Naive thymus-derived CD8-positive, alpha-beta T cell (primary cell): ENCODE measurements at regions not wholly inside any gene's neighbourhood (a gene's known extent, or its start where the extent isn't known, plus 50 kb on each side); places are given as distances from the start of the nearest gene placed in this dataset.
"Not testable (repeated sequence)": the region's sequence is repeated elsewhere in the genome, so short reads cannot be mapped to it uniquely, and the experiment has no call there.

Experiments used
- ATAC-seq, 2 donors: fragments of 150-1000 bp; cut with Tn5 transposase in 1 of 2; sonication (Bioruptor Pico), chemical (Tn5 transposase) in 1 of 2; 1 replicate in 1 of 2; 2 replicates in 1 of 2; pipeline ENCODE4 v1.10.0; 2021; ENCODE audit warnings: mild to moderate bottlenecking in 2 of 2, moderate library complexity in 2 of 2
- POLR2A ChIA-PET: fragments of 350-600 bp; sonication (Branson Sonifier 250); formaldehyde crosslinking; loops from one replicate; lab custom pipeline; 2021; ENCODE audit warnings: antibody characterized with exemption; lab: Charles Lee
- DNase-seq, 10 donors: peaks; one replicate each; pipeline versions ENCODE4 v3.0.0 to v3.0.0-alpha.2; 2020 to 2022
- H3K27ac Mint-ChIP-seq, 10 donors: one replicate each; pipeline ENCODE4 v1.8.0; 2020 to 2022; ENCODE audit warnings: mild to moderate bottlenecking in 10 of 10, mixed read lengths in 10 of 10, moderate library complexity in 4 of 10, inconsistent platforms in 1 of 10
- H3K27me3 Mint-ChIP-seq, 5 donors: one replicate each; pipeline ENCODE4 v1.8.0; 2021 to 2022; ENCODE audit warnings: mixed read lengths in 5 of 5
- H3K36me3 Mint-ChIP-seq, 3 donors: one replicate each; pipeline ENCODE4 v1.8.0; 2020 to 2022; ENCODE audit warnings: mixed read lengths in 3 of 3, mild to moderate bottlenecking in 2 of 3, inconsistent platforms in 1 of 3
- H3K4me1 Mint-ChIP-seq, 4 donors: one replicate each; pipeline ENCODE4 v1.8.0; 2021 to 2022; ENCODE audit warnings: mixed read lengths in 4 of 4
- H3K4me3 Mint-ChIP-seq, 10 donors: one replicate each; pipeline ENCODE4 v1.8.0; 2020 to 2022; ENCODE audit warnings: mild to moderate bottlenecking in 10 of 10, mixed read lengths in 10 of 10, moderate library complexity in 6 of 10, inconsistent platforms in 1 of 10
- H3K9me3 Mint-ChIP-seq, 9 donors: one replicate each; pipeline ENCODE4 v1.8.0; 2020 to 2022; ENCODE audit warnings: mixed read lengths in 9 of 9, mild to moderate bottlenecking in 3 of 9, inconsistent platforms in 1 of 9, moderate library complexity in 1 of 9

GRCh38 chr16:65318590-65319257 lies 196.9 kb upstream of the CDH11 start:
- Mint-ChIP-seq H3K4me1 (no peaks in the 10 kb centered on the region), H3K27me3 (peaks cover 0 to 3% (median 0%) of the 10 kb centered on the region in 5 donors), H3K36me3 (no peaks in the 10 kb centered on the region), H3K27ac (no peak overlapping the region), H3K4me3 (no peak overlapping the region), H3K9me3 (peaks cover 0 to 8% (median 6%) of the 10 kb centered on the region in 9 donors)
- POLR2A ChIA-PET = no interaction called here
- DNase-seq = no peak
- ATAC-seq = no peak

GRCh38 chr16:65318138-65318537 lies 196.3 kb upstream of the CDH11 start:
- Mint-ChIP-seq H3K36me3 (no peaks in the 10 kb centered on the region), H3K27ac (no peak overlapping the region), H3K9me3 (peaks cover 0 to 9% (median 6%) of the 10 kb centered on the region in 9 donors), H3K4me3 (no peak overlapping the region), H3K27me3 (peaks cover 0 to 3% (median 0%) of the 10 kb centered on the region in 5 donors), H3K4me1 (no peaks in the 10 kb centered on the region)
- DNase-seq (no peak), ATAC-seq (no peak)
- POLR2A ChIA-PET = no interaction called here

- POLR2A ChIA-PET = interaction anchor here (0.7 kb wide), 1 partner anchor 51 kb away, joined by 3 read pairs; no protein-coding TSS in a partner anchor
- H3K4me1 Mint-ChIP-seq = no peaks in the 10 kb centered on the region
- H3K9me3 Mint-ChIP-seq = peaks cover 0 to 12% (median 8%) of the 10 kb centered on the region in 9 donors
- H3K36me3 Mint-ChIP-seq = no peaks in the 10 kb centered on the region
- no peak for DNase-seq
- no peak for ATAC-seq
- H3K27me3 Mint-ChIP-seq = peaks cover 0 to 3% (median 0%) of the 10 kb centered on the region in 5 donors
- no peak overlapping the region for H3K4me3 Mint-ChIP-seq
- H3K27ac Mint-ChIP-seq = no peak overlapping the region
Measured at GRCh38 chr16:65316808-65317207, 194.9 kb upstream of the CDH11 start.

- peaks cover 0 to 3% (median 0%) of the 10 kb centered on the region in 5 donors for H3K27me3 Mint-ChIP-seq
- no peaks in the 10 kb centered on the region for H3K4me1 Mint-ChIP-seq
- H3K36me3 Mint-ChIP-seq = no peaks in the 10 kb centered on the region
- peaks cover 0 to 12% (median 7%) of the 10 kb centered on the region in 9 donors for H3K9me3 Mint-ChIP-seq
- POLR2A ChIA-PET = no interaction called here
- no peak overlapping the region for H3K27ac Mint-ChIP-seq
- no peak overlapping the region for H3K4me3 Mint-ChIP-seq
- DNase-seq (no peak), ATAC-seq (no peak)
Measured at GRCh38 chr16:65315081-65315780, 193.4 kb upstream of the CDH11 start.

GRCh38 chr16:65314627-65315008 lies 192.8 kb upstream of the CDH11 start:
- DNase-seq (no peak), ATAC-seq (no peak)
- POLR2A ChIA-PET = no interaction called here
- Mint-ChIP-seq H3K4me3 (no peak overlapping the region), H3K4me1 (no peaks in the 10 kb centered on the region), H3K27ac (no peak overlapping the region), H3K27me3 (peaks cover 0 to 3% (median 0%) of the 10 kb centered on the region in 5 donors), H3K9me3 (peaks cover 0 to 12% (median 8%) of the 10 kb centered on the region in 9 donors), H3K36me3 (no peaks in the 10 kb centered on the region)

GRCh38 chr16:65313936-65314626 lies 192.2 kb upstream of the CDH11 start:
- H3K27ac Mint-ChIP-seq = no peak overlapping the region
- H3K27me3 Mint-ChIP-seq = peaks cover 0 to 3% (median 0%) of the 10 kb centered on the region in 5 donors
- POLR2A ChIA-PET = no interaction called here
- H3K36me3 Mint-ChIP-seq = no peaks in the 10 kb centered on the region
- H3K4me3 Mint-ChIP-seq = no peak overlapping the region
- no peak for ATAC-seq
- DNase-seq = no peak
- H3K4me1 Mint-ChIP-seq = no peaks in the 10 kb centered on the region
- peaks cover 0 to 17% (median 8%) of the 10 kb centered on the region in 9 donors for H3K9me3 Mint-ChIP-seq

- no peak for DNase-seq
- Mint-ChIP-seq H3K4me1 (no peaks in the 10 kb centered on the region), H3K27me3 (no peaks in the 10 kb centered on the region), H3K4me3 (no peak overlapping the region), H3K9me3 (peaks cover 0 to 17% (median 8%) of the 10 kb centered on the region in 9 donors), H3K27ac (no peak overlapping the region), H3K36me3 (no peaks in the 10 kb centered on the region)
- ATAC-seq = no peak
- POLR2A ChIA-PET = no interaction called here
Measured at GRCh38 chr16:65312795-65313194, 190.9 kb upstream of the CDH11 start.

- ATAC-seq (no peak), DNase-seq (no peak)
- POLR2A ChIA-PET = no interaction called here
- no peak overlapping the region for H3K27ac Mint-ChIP-seq
- no peak overlapping the region for H3K4me3 Mint-ChIP-seq
- no peaks in the 10 kb centered on the region for H3K27me3 Mint-ChIP-seq
- peaks cover 0 to 17% (median 8%) of the 10 kb centered on the region in 9 donors for H3K9me3 Mint-ChIP-seq
- no peaks in the 10 kb centered on the region for H3K36me3 Mint-ChIP-seq
- no peaks in the 10 kb centered on the region for H3K4me1 Mint-ChIP-seq
Measured at GRCh38 chr16:65312071-65312470, 190.2 kb upstream of the CDH11 start.

- H3K4me3 Mint-ChIP-seq, DNase-seq: not testable (repeated sequence)
Measured at GRCh38 chr16:65310491-65310890, 188.6 kb upstream of the CDH11 start.

GRCh38 chr16:65309354-65309753 lies 187.5 kb upstream of the CDH11 start:
- no peak overlapping the region for H3K27ac Mint-ChIP-seq
- POLR2A ChIA-PET = no interaction called here
- ATAC-seq (no peak), DNase-seq (no peak)
- H3K4me1 Mint-ChIP-seq = no peaks in the 10 kb centered on the region
- H3K27me3 Mint-ChIP-seq = no peaks in the 10 kb centered on the region
- H3K36me3 Mint-ChIP-seq = no peaks in the 10 kb centered on the region
- peaks cover 0 to 18% (median 9%) of the 10 kb centered on the region in 9 donors for H3K9me3 Mint-ChIP-seq
- no peak overlapping the region for H3K4me3 Mint-ChIP-seq

More at GRCh38 chr16:65310491-65310890, 188.6 kb upstream of the CDH11 start:
- ATAC-seq, H3K27ac Mint-ChIP-seq, POLR2A ChIA-PET, H3K36me3 Mint-ChIP-seq, H3K27me3 Mint-ChIP-seq, H3K4me1 Mint-ChIP-seq: not testable (repeated sequence)
- H3K9me3 Mint-ChIP-seq = peaks cover 0 to 14% (median 9%) of the 10 kb centered on the region in 9 donors

GRCh38 chr16:65308506-65308905 lies 186.6 kb upstream of the CDH11 start:
- no peak overlapping the region for H3K4me3 Mint-ChIP-seq
- H3K36me3 Mint-ChIP-seq = no peaks in the 10 kb centered on the region
- H3K27ac Mint-ChIP-seq = no peak overlapping the region
- peaks cover 0 to 19% (median 9%) of the 10 kb centered on the region in 9 donors for H3K9me3 Mint-ChIP-seq
- DNase-seq (no peak), ATAC-seq (no peak)
- no peaks in the 10 kb centered on the region for H3K4me1 Mint-ChIP-seq
- H3K27me3 Mint-ChIP-seq = no peaks in the 10 kb centered on the region
- POLR2A ChIA-PET = no interaction called here

- no peaks in the 10 kb centered on the region for H3K27me3 Mint-ChIP-seq
- POLR2A ChIA-PET = no interaction called here
- no peaks in the 10 kb centered on the region for H3K36me3 Mint-ChIP-seq
- no peak overlapping the region for H3K27ac Mint-ChIP-seq
- ATAC-seq = no peak
- DNase-seq = no peak
- no peaks in the 10 kb centered on the region for H3K4me1 Mint-ChIP-seq
- H3K9me3 Mint-ChIP-seq = peaks cover 0 to 22% (median 9%) of the 10 kb centered on the region in 9 donors
- no peak overlapping the region for H3K4me3 Mint-ChIP-seq
Measured at GRCh38 chr16:65307286-65307685, 185.4 kb upstream of the CDH11 start.

GRCh38 chr16:65306722-65307121 lies 184.9 kb upstream of the CDH11 start:
- POLR2A ChIA-PET = no interaction called here
- H3K9me3 Mint-ChIP-seq = peaks cover 0 to 22% (median 9%) of the 10 kb centered on the region in 9 donors
- no peak overlapping the region for H3K4me3 Mint-ChIP-seq
- no peaks in the 10 kb centered on the region for H3K27me3 Mint-ChIP-seq
- H3K27ac Mint-ChIP-seq = no peak overlapping the region
- H3K4me1 Mint-ChIP-seq = no peaks in the 10 kb centered on the region
- no peaks in the 10 kb centered on the region for H3K36me3 Mint-ChIP-seq
- no peak for ATAC-seq
- DNase-seq = no peak
